HCT116 (cell line): ENCODE measurements at regions not wholly inside any gene's neighbourhood (a gene's known extent, or its start where the extent isn't known, plus 50 kb on each side); places are given as distances from the start of the nearest gene placed in this dataset.

Experiments
- ATAC-seq: fragments of 200-7000 bp; cut with Tn5 transposase; 2 replicates; pipeline ENCODE4 v1.9.1; 2020; ENCODE audit warnings: mild to moderate bottlenecking, moderate library complexity
- BruUV-seq: library from RNA; stranded (reverse); fragments of 400-500 nt; replicated peaks from 2 replicates; lab custom pipeline; 2021; lab: Mats Ljungman, UMichigan
- CTCF ChIA-PET: fragments of 300-600 bp; sonication (Branson Sonifier 250); formaldehyde crosslinking; loops from one replicate; lab custom pipeline; 2021; ENCODE audit warnings: antibody characterized with exemption; lab: Charles Lee
- POLR2A ChIA-PET: fragments of 300-600, 350-600 bp; sonication (Branson Sonifier 250); formaldehyde crosslinking; loops from one replicate; lab custom pipeline; 2021; ENCODE audit warnings: antibody characterized with exemption; lab: Charles Lee
- RAD21 ChIA-PET, 2 experiments: fragments of 300-600 bp; sonication (Branson Sonifier 250); formaldehyde crosslinking; loops; one replicate each; lab custom pipeline; 2023; ENCODE audit warnings: low total read pairs in 2 of 2; ENCODE audit not compliant: uncharacterized antibody in 2 of 2, unreplicated experiment in 2 of 2, low non-redundant PET in 1 of 2; lab: Charles Lee
- DNase-seq: peaks from one replicate; pipeline ENCODE4 v3.0.0-alpha.2; 2010; ENCODE audit warnings: low read depth, low spot score
- H2AFZ ChIP-seq: fragments of 200-600 bp; shearing (Covaris generic), sonication (generic); 2 replicates; pipeline ENCODE4 v1.6.1; 2017; ENCODE audit warnings: low read depth, mixed run types, mixed read lengths, antibody characterized with exemption, low read length; ENCODE audit not compliant: poor library complexity, severe bottlenecking
- H3K27ac ChIP-seq: 2 replicates; pipeline ENCODE4 v1.5.1; 2012; ENCODE audit warnings: low read depth, low read length
- H3K27me3 ChIP-seq: fragments of 200-600 bp; sonication (generic); 2 replicates; pipeline ENCODE4 v1.6.1; 2016; ENCODE audit warnings: mixed run types, low read length, mixed read lengths; ENCODE audit not compliant: insufficient read depth
- H3K36me3 ChIP-seq, 2 experiments: fragments of 200-500 bp in 1 of 2; fragments of 200-600 bp in 1 of 2; sonication (Bioruptor generic) in 1 of 2; sonication (generic) in 1 of 2; 2 replicates each; pipeline versions ENCODE4 v1.5.1 to v1.6.1; 2014 to 2016; ENCODE audit warnings: low read length in 2 of 2, inconsistent platforms in 1 of 2, mixed read lengths in 1 of 2, mixed run types in 1 of 2; ENCODE audit not compliant: insufficient read depth in 2 of 2, control insufficient read depth in 1 of 2
- H3K4me1 ChIP-seq, 2 experiments: fragments of 200-600 bp in 1 of 2; sonication (generic) in 1 of 2; 2 replicates each; pipeline versions ENCODE4 v1.5.1 to v1.6.1; 2012 to 2017; ENCODE audit warnings: low read length in 2 of 2, inconsistent platforms in 1 of 2, mild to moderate bottlenecking in 1 of 2, mixed read lengths in 1 of 2, mixed run types in 1 of 2, moderate library complexity in 1 of 2; ENCODE audit not compliant: insufficient read depth in 2 of 2, control insufficient read depth in 1 of 2
- H3K4me2 ChIP-seq: fragments of 200-600 bp; sonication (generic); 2 replicates; pipeline ENCODE4 v1.6.1; 2017; ENCODE audit warnings: mixed run types, low read length, mixed read lengths
- H3K4me3 ChIP-seq, 2 experiments: fragments of 200-600 bp in 1 of 2; sonication (generic) in 1 of 2; replicated peaks in 1 of 2; 2 replicates each; pipeline ENCODE4 v1.5.1; 2011 to 2016; ENCODE audit warnings: low read length in 2 of 2, control low read depth in 1 of 2, low read depth in 1 of 2, mild to moderate bottlenecking in 1 of 2, mixed read lengths in 1 of 2, mixed run types in 1 of 2
- H3K79me2 ChIP-seq: fragments of 200-600 bp; sonication (generic); 2 replicates; pipeline ENCODE4 v1.6.1; 2017; ENCODE audit warnings: mild to moderate bottlenecking, mixed run types, low read length, moderate library complexity, mixed read lengths; ENCODE audit not compliant: insufficient read depth
- H3K9ac ChIP-seq: fragments of 200-600 bp; sonication (generic); 2 replicates; pipeline ENCODE4 v1.6.1; 2016; ENCODE audit warnings: low read length, mixed read lengths
- H3K9me2 ChIP-seq: fragments of 200-600 bp; sonication (generic), shearing (Covaris generic); 2 replicates; pipeline ENCODE4 v1.6.1; 2017; ENCODE audit warnings: mixed run types, mild to moderate bottlenecking, moderate library complexity; ENCODE audit not compliant: insufficient read depth
- H3K9me3 ChIP-seq, 2 experiments: fragments of 200-500 bp in 1 of 2; fragments of 200-600 bp in 1 of 2; sonication (Bioruptor generic) in 1 of 2; sonication (generic) in 1 of 2; 2 replicates each; pipeline ENCODE4 v1.6.1; 2014 to 2017; ENCODE audit warnings: low read length in 2 of 2, mixed read lengths in 2 of 2, inconsistent platforms in 1 of 2, low read depth in 1 of 2, mild to moderate bottlenecking in 1 of 2, mixed run types in 1 of 2, moderate library complexity in 1 of 2; ENCODE audit not compliant: control insufficient read depth in 1 of 2, insufficient read depth in 1 of 2
- H4K20me1 ChIP-seq: fragments of 200-600 bp; sonication (generic), shearing (Covaris generic); 2 replicates; pipeline ENCODE4 v1.6.1; 2017; ENCODE audit warnings: mixed run types, mild to moderate bottlenecking, moderate library complexity; ENCODE audit not compliant: insufficient read depth
- EGR1 ChIP-seq: IDR thresholded peaks from 2 replicates; pipeline ENCODE4 v1.6.1; 2012; ENCODE audit warnings: low read depth
- EZH2 ChIP-seq: fragments of 200-600 bp; sonication (generic); IDR thresholded peaks from 2 replicates; pipeline ENCODE4 v1.6.1; 2017; ENCODE audit warnings: antibody characterized with exemption, mixed run types
- RAD21 ChIP-seq: IDR thresholded peaks from 2 replicates; pipeline ENCODE4 v1.6.1; 2012; ENCODE audit warnings: low read depth, mild to moderate bottlenecking
- SP1 ChIP-seq: IDR thresholded peaks from 2 replicates; pipeline ENCODE4 v1.6.1; 2012; ENCODE audit warnings: low read depth
- YY1 ChIP-seq: IDR thresholded peaks from 2 replicates; pipeline ENCODE4 v1.6.1; 2011; ENCODE audit warnings: low read length, low read depth, moderate library complexity, mild to moderate bottlenecking; ENCODE audit not compliant: insufficient replicate concordance; ENCODE audit errors: extremely low read depth
- ZFX ChIP-seq: fragments of 450-650 bp; IDR thresholded peaks from 2 replicates; pipeline ENCODE4 v1.6.1; 2017
- intact Hi-C: fragments of 100-400 bp; cut with micrococcal nuclease; formaldehyde crosslinking; loops from 2 replicates; pipeline ENCODE4 v1.10.0; 2022

DNA sequence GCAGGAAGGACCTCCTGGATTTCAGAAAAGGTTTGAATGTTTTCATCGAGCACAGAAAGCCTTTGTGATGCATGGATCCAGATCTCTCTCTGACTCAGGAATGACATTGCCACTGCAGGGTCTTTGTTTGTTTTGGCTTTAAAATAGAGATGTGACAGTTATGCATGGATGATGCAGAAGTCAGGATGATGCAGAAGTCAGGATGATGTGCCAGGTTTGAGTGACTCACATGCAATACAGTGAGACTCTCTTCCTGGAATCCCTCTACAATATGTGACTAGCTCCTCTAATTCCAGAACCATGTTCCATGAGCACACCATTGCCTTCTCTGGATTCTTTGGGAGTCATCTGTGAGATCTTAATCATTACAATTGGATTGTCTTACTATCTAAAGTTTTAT is 177.9 kb upstream of the RAB6C start:
- CTCF ChIA-PET = no interaction called here
- intact Hi-C loops = no loop called here

DNA sequence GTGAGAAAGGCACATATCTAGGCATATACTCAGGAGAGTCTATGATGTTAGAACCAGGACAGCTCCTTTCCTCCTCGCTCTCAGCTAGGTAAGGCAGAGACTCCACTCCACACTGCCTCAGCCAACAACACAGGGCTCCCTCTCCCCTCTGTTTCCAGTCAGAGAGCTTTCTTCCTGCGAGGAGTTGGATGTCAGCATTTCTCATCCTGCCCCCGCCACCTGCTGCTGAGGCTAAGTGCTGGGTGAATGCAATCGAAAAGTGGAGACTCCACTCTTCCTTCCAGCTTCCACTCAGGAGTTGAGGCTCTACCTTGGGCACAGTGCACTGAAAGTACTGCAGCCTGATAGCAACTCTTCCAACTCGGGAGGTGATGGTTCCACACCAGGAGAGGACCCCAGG is 177.2 kb upstream of the RAB6C start:
- DNase-seq = no peak
- intact Hi-C loops = no loop called here
- no peaks in the 10 kb centered on the region for H3K9me3 ChIP-seq
- no peaks in the 10 kb centered on the region for H3K36me3 ChIP-seq
- H3K4me3 ChIP-seq = no peak overlapping the region
- H3K79me2 ChIP-seq = no peaks in the 10 kb centered on the region
- no peaks in the 10 kb centered on the region for H4K20me1 ChIP-seq
- no peak for ATAC-seq
- ChIA-PET POLR2A (no interaction called here), CTCF (no interaction called here), RAD21 (no interaction called here)
- H3K9me2 ChIP-seq = no peaks in the 10 kb centered on the region
- no peak overlapping the region for H3K27ac ChIP-seq
- H3K4me1 ChIP-seq = no peaks in the 10 kb centered on the region
- H3K27me3 ChIP-seq = peaks cover 38% of the 10 kb centered on the region
- no peak overlapping the region for H3K4me2 ChIP-seq
- BruUV-seq = no TSS peak
- TF ChIP-seq ZFX (no peak), SP1 (no peak)
- no peak overlapping the region for H2AFZ ChIP-seq
- H3K9ac ChIP-seq = no peak overlapping the region

More for the DNA sequence above, 177.9 kb upstream of the RAB6C start:
- no peak for ATAC-seq
- Histone ChIP-seq H3K36me3 (no peaks in the 10 kb centered on the region), H3K9me2 (no peaks in the 10 kb centered on the region), H3K4me2 (no peak overlapping the region), H3K27ac (no peak overlapping the region), H3K4me3 (no peak overlapping the region), H4K20me1 (no peaks in the 10 kb centered on the region), H3K9me3 (no peaks in the 10 kb centered on the region), H3K4me1 (no peaks in the 10 kb centered on the region), H3K9ac (no peak overlapping the region), H2AFZ (no peak overlapping the region), H3K79me2 (no peaks in the 10 kb centered on the region), H3K27me3 (peaks cover 38% of the 10 kb centered on the region)
- BruUV-seq = no TSS peak
- POLR2A ChIA-PET = no interaction called here
- no peak for DNase-seq
- TF ChIP-seq EGR1 = no peak
- no peak for TF ChIP-seq YY1
- no peak for TF ChIP-seq SP1
- TF ChIP-seq EZH2 = no peak
- TF ChIP-seq RAD21 = no peak
- RAD21 ChIA-PET = no interaction called here
